ENCODE measurements at regions not wholly inside any gene's neighbourhood (a gene's known extent, or its start where the extent isn't known, plus 50 kb on each side); places are given as distances from the start of the nearest gene placed in this dataset.

- TF ChIP-seq POLR2AphosphoS5 (IDR thresholded peaks at IDR 0.05; ENCODE audit: borderline replicate concordance, low read depth, low read length) (no peak), EZH2 (IDR thresholded peaks at IDR 0.05) (no peak), FOXP2 (optimal IDR thresholded peaks at IDR 0.05; ENCODE audit: control extremely low read depth, extremely low read length, insufficient read depth) (no peak)
Observed at GRCh38 chr2:208937521-208937920, 486.3 kb upstream of the MAP2 start.
